C4-2B (cell line): ENCODE measurements at regions not wholly inside any gene's neighbourhood (a gene's known extent, or its start where the extent isn't known, plus 50 kb on each side); places are given as distances from the start of the nearest gene placed in this dataset.

Experiments used
- H3K27ac ChIP-seq: fragments of 450-650 bp; 2 replicates; pipeline ENCODE4 v1.5.1; 2017
- ZFX ChIP-seq: fragments of 450-650 bp; IDR thresholded peaks from 2 replicates; pipeline ENCODE4 v1.6.1; 2017
- TF ChIP-seq, protein P1 (sequence below): fragments of 450-650 bp; conservative IDR thresholded peaks from 2 replicates; pipeline ENCODE4 v1.5.1; 2017; ENCODE audit warnings: mild to moderate bottlenecking

DNA sequence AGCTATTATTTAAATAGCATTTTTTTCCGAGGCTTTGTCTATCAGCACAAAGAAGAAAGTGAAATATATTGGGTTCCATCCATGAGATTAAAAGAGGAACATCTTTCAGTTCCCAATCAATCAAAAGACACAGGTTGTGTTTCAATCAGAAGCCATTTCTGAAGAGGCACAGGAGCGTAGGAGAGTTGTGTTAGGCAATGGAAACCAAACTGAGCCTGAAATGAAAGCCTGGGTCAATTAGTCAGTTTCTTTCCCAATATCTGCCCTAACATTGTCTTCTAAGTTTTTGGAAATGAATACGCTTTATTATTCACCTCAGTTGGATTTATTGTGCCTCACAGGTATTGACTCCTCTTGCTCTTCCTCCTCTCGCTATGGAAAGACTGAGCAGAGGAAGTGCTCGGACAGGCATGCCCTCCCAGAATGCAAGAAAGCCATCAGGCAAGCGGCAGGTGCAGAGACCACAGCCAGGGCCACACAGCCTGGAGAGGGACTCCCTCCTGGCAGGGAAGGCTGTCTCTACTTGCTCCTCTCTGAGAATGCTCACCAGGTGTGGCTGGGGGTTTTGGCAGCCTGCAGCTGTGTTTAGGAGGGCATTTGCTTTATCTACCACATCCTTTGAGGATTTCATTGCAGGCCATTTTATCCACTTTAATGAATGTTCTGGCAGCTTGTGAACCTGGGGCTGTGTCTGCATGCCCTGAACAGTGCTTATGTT, 100.8 kb upstream of the NEDD9 start:
- no peak overlapping the region for H3K27ac ChIP-seq
- TF ChIP-seq, protein P1, sequence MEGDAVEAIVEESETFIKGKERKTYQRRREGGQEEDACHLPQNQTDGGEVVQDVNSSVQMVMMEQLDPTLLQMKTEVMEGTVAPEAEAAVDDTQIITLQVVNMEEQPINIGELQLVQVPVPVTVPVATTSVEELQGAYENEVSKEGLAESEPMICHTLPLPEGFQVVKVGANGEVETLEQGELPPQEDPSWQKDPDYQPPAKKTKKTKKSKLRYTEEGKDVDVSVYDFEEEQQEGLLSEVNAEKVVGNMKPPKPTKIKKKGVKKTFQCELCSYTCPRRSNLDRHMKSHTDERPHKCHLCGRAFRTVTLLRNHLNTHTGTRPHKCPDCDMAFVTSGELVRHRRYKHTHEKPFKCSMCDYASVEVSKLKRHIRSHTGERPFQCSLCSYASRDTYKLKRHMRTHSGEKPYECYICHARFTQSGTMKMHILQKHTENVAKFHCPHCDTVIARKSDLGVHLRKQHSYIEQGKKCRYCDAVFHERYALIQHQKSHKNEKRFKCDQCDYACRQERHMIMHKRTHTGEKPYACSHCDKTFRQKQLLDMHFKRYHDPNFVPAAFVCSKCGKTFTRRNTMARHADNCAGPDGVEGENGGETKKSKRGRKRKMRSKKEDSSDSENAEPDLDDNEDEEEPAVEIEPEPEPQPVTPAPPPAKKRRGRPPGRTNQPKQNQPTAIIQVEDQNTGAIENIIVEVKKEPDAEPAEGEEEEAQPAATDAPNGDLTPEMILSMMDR = no peak
- TF ChIP-seq ZFX = no peak

DNA sequence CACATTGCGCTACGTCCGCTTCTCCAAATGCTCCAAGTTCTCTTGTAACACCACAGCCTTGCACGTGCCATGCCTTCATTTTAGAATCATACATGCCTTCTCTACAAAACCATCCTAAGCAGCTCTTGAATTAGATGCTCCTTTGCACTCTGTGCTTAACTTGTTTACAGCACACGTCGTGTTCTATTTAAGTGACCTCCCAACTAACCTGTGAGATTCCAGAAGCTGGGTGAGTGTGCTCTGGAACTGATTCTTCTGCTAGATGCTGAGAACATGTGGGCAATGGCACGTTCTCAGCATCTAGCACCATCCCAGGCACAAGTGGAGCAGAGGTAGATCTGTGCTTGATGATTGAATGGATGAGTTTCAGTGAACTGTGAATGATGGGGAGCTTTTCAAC, 100.0 kb upstream of the NEDD9 start:
- TF ChIP-seq, protein P1 = no peak
- no peak for TF ChIP-seq ZFX
- H3K27ac ChIP-seq = no peak overlapping the region

DNA sequence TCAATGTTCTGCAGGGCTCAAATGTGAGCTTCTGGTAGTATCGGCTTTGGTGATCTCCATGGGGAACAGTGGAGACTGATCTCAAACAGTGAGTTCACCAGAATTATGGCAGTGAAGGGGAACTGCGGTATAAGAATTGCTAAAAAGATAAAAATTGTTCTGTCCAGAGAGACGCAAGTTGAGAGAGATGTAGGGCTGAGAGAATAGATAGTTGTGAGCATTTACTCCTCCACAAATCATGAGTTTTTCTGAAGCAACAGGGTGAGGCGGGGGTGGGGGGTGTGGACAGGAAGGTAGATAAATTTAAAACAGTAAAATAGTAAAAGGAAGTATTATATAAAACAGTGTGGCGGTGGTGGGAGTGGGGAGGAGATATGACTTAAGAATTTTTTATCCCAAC, 98.6 kb upstream of the NEDD9 start:
- TF ChIP-seq ZFX = no peak
- TF ChIP-seq, protein P1 = no peak
- no peak overlapping the region for H3K27ac ChIP-seq

DNA sequence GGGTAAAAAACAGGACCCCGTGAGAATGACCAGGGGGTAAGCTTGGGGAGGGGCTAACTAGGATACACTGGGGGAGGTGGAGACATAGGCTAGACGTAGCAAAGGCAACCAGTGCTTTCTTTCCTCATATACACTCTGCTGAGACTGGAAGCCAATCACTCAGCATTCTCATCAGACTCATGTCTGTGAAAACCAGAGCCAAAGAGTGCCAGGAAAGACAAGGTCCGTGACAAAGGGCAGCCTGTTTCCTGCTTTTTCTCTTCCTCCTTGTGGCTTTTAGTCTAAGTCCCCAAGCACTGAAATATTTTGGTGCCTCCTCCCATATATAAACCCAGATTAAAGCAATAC, 97.9 kb upstream of the NEDD9 start:
- H3K27ac ChIP-seq = no peak overlapping the region
- TF ChIP-seq, protein P1 = no peak
- no peak for TF ChIP-seq ZFX

DNA sequence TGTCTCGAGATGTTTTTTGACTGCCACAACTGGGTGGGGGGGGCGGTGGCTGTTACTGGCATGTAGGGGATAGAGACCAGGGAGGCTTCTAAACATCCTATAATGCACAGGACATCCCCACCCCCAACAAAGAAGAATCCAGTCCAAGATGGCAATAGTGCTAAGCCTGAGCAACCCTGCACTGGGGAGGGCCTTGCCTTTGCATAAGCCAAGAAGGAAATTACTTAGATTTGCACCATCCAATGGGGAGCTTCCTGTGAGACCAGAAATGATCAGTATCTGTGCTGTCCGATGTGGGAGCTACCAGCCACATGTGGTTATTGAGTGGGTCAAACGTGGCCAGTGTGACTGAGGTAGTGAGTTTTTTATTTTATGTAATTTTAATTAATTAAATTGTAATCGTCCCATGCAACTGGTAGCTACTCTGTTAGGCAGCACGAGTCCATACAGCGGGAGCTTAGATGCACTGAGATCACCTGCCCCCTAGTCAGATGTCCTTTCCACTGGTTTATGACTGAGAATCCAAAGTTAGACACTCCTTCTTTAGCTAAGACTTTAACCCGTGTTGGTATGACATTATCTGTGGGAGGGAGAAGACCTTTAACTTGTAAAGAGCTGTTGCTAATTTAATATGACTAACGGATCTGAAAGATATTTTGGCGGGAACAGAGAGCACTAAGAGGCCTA, 97.4 kb upstream of the NEDD9 start:
- TF ChIP-seq ZFX = no peak
- TF ChIP-seq, protein P1 = no peak

DNA sequence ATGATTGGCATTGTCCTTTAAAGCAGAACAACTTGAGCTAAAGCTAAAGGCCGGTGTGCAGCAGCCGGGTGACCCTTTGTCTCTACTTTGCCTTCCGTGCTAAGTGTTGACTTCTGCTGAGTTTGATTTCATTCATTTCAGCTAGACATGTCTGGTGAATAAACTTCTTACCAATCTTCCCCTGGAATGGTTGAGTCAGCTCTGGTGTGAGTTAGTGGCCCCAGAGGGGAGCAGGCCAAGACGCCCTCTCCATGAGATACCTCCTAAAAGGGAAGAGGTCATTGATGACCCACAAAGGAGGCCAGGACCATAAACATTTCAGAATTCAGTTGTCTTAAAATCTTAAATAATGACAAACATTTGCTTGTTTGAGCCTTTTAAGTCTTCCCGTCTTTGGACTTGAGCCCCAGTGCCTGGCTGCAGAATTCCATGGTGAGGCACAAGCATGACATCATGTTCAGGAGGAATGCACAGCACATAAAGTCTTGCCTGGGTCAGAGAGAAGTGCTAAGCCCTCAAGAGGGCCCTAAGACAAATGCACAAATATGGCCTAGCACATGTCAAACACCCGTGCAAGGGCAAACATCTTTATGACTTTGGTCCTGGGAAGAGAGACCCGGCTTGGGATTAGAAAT, 96.3 kb upstream of the NEDD9 start:
- no peak for TF ChIP-seq ZFX
- TF ChIP-seq, protein P1 = no peak
- H3K27ac ChIP-seq = no peak overlapping the region

More for the DNA sequence above, 97.4 kb upstream of the NEDD9 start:
- no peak overlapping the region for H3K27ac ChIP-seq

DNA sequence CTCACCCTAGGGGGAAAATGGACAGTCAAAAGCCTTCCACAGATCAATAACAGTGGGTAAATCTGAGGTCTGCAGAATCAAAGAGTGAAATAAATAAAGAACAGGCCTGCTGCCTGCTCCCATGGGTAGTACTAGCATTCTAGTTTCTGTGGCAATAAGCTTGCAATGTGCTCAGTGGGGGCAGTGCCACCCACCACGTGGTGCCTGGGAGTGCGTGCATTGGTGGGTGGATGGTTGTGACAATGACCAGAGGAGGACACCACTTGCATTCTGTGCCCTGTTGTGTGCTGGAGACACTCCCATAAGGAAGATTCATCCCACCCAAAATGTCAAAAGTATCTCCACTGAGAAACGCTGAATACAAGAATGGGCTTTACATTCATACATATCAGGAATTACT, 95.5 kb upstream of the NEDD9 start:
- TF ChIP-seq, protein P1 = no peak

More for the DNA sequence above, 95.5 kb upstream of the NEDD9 start:
- no peak overlapping the region for H3K27ac ChIP-seq
